ENCODE measurements at regions not wholly inside any gene's neighbourhood (a gene's known extent, or its start where the extent isn't known, plus 50 kb on each side); places are given as distances from the start of the nearest gene placed in this dataset.

- TF ChIP-seq CTCF (conservative IDR thresholded peaks at IDR 0.05; ENCODE audit: control insufficient read depth, insufficient read depth, low read depth, low read length): no peak
- DNase-seq (ENCODE audit: low read depth): peak; percentile 46
- H3K4me3 ChIP-seq (ENCODE audit: control insufficient read depth, low read depth, low read length): no peak overlapping the region
Measured at GRCh38 chr12:111276146-111276545, 92.7 kb downstream of the PHETA1 start.

- DNase-seq (ENCODE audit: low read depth): no peak
- TF ChIP-seq CTCF (conservative IDR thresholded peaks at IDR 0.05; ENCODE audit: control insufficient read depth, insufficient read depth, low read depth, low read length): no peak
Measured at GRCh38 chr12:111275308-111275707, 93.6 kb downstream of the PHETA1 start.

GRCh38 chr12:111274777-111275176, 94.1 kb downstream of the PHETA1 start:
- peak; percentile 15 for DNase-seq (ENCODE audit: low read depth)

More at GRCh38 chr12:111275308-111275707, 93.6 kb downstream of the PHETA1 start:
- no peak overlapping the region for H3K4me3 ChIP-seq (ENCODE audit: control insufficient read depth, low read depth, low read length)

GRCh38 chr12:111271674-111272418, 97.0 kb downstream of the PHETA1 start:
- TF ChIP-seq CTCF (conservative IDR thresholded peaks at IDR 0.05; ENCODE audit: control insufficient read depth, insufficient read depth, low read depth, low read length): peak; percentile 38
- H3K4me3 ChIP-seq (ENCODE audit: control insufficient read depth, low read depth, low read length): no peak overlapping the region
- peak; percentile 5 for DNase-seq (ENCODE audit: low read depth)

More at GRCh38 chr12:111274777-111275176, 94.1 kb downstream of the PHETA1 start:
- TF ChIP-seq CTCF (conservative IDR thresholded peaks at IDR 0.05; ENCODE audit: control insufficient read depth, insufficient read depth, low read depth, low read length): peak; percentile 63
- H3K4me3 ChIP-seq (ENCODE audit: control insufficient read depth, low read depth, low read length): no peak overlapping the region

GRCh38 chr12:111270774-111271173, 98.1 kb downstream of the PHETA1 start:
- TF ChIP-seq CTCF (conservative IDR thresholded peaks at IDR 0.05; ENCODE audit: control insufficient read depth, insufficient read depth, low read depth, low read length): no peak
- DNase-seq (ENCODE audit: low read depth): no peak
- H3K4me3 ChIP-seq (ENCODE audit: control insufficient read depth, low read depth, low read length): no peak overlapping the region

GRCh38 chr12:111270239-111270638, 98.7 kb downstream of the PHETA1 start:
- DNase-seq (ENCODE audit: low read depth): no peak
- TF ChIP-seq CTCF (conservative IDR thresholded peaks at IDR 0.05; ENCODE audit: control insufficient read depth, insufficient read depth, low read depth, low read length): no peak
- H3K4me3 ChIP-seq (ENCODE audit: control insufficient read depth, low read depth, low read length): no peak overlapping the region
